Fibroblast of lung (primary cell): ENCODE measurements at regions not wholly inside any gene's neighbourhood (a gene's known extent, or its start where the extent isn't known, plus 50 kb on each side); places are given as distances from the start of the nearest gene placed in this dataset.

Experiments used
- EZH2 ChIP-seq: IDR thresholded peaks from 2 replicates; pipeline ENCODE4 v1.5.1; 2012; ENCODE audit warnings: low read length, control low read depth, mild to moderate bottlenecking; ENCODE audit errors: missing control alignments
- TF ChIP-seq, protein P1 (sequence below), 2 donors: IDR thresholded peaks in 1 of 2; conservative IDR thresholded peaks in 1 of 2; 1 replicate in 1 of 2; 2 replicates in 1 of 2; pipeline ENCODE4 v1.5.1; 2011 to 2012; ENCODE audit warnings: low read length in 2 of 2, control low read depth in 1 of 2, inconsistent platforms in 1 of 2, low read depth in 1 of 2, mild to moderate bottlenecking in 1 of 2

GRCh38 chr16:18050777-18051176 lies 285.8 kb downstream of the NPIPA8 start:
- no peak for TF ChIP-seq EZH2
- TF ChIP-seq, protein P1, sequence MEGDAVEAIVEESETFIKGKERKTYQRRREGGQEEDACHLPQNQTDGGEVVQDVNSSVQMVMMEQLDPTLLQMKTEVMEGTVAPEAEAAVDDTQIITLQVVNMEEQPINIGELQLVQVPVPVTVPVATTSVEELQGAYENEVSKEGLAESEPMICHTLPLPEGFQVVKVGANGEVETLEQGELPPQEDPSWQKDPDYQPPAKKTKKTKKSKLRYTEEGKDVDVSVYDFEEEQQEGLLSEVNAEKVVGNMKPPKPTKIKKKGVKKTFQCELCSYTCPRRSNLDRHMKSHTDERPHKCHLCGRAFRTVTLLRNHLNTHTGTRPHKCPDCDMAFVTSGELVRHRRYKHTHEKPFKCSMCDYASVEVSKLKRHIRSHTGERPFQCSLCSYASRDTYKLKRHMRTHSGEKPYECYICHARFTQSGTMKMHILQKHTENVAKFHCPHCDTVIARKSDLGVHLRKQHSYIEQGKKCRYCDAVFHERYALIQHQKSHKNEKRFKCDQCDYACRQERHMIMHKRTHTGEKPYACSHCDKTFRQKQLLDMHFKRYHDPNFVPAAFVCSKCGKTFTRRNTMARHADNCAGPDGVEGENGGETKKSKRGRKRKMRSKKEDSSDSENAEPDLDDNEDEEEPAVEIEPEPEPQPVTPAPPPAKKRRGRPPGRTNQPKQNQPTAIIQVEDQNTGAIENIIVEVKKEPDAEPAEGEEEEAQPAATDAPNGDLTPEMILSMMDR (conservative IDR thresholded peaks at IDR 0.05 in 1 of 2, IDR thresholded peaks at IDR 0.05 in 1 of 2; ENCODE audit: low read depth in 1 of 2, low read length in 2 of 2), result no peak
